ENCODE measurements at regions not wholly inside any gene's neighbourhood (a gene's known extent, or its start where the extent isn't known, plus 50 kb on each side); places are given as distances from the start of the nearest gene placed in this dataset.

GRCh38 chr2:118186110-118186857 is 98.0 kb downstream of the INSIG2 start:
- DNase-seq: peak; percentile 93

DNA sequence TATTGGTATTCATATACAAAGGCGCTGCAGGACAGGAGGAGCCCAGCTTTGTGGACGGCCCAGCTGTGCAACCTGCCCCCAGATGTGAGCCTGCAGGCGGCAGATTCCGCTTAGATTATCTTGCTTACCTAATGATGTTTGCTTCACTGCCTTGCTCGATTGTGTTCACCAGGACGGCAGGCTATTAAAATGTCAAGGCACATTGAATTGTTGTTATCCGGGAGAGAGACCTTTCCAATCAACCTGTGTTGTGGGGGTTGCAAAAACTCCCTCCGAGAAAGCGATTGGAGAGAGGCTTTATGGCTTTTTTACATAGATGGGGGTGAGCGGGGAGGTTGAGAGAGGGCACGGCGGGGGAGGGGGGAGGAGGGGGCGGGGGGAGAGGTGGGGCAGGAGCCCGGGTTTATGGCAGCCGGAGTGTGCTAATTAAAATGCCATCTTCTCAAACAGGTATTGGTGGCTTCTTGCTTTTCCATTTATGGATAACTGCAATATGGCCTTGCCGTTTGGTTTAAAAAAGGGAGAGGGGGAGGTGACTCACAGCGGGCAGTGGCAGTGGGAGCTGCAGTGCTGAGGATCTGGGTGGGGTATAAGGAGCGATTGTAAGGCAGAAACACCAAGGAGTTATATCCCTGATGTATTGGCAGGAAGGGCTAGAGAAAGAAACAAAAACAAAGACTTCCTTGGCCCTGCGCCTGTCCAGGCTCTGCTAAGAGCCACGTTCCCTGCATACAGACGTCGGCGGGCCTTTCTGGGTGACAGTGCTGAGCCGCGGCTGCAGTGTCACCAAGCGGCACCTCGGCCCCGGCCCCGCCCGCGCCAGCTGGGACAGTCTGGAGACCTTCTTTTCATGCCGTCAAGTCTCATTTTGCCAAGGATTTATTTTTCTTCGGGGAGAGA is 97.2 kb downstream of the INSIG2 start:
- DNase-seq: peak; percentile 78

DNA sequence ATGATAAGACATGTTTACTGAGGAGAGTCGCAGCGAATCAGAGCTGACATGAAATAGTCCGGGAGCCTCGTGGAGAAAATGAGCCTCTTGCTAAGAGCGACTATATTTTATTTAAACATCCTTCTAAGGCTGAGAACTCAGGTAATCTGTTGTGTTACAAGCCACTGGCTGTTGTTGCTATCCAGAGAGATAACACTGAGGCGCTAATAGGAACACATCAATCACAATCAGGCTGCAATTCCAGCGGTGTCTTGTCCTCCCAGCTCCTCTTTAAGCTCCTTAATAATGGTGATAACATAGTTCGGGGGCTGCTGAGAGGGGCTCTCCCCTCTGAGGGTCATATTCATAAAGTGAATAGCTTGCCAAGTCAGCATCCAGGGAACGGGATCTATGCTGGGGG is 95.1 kb downstream of the INSIG2 start:
- no peak for DNase-seq

DNA sequence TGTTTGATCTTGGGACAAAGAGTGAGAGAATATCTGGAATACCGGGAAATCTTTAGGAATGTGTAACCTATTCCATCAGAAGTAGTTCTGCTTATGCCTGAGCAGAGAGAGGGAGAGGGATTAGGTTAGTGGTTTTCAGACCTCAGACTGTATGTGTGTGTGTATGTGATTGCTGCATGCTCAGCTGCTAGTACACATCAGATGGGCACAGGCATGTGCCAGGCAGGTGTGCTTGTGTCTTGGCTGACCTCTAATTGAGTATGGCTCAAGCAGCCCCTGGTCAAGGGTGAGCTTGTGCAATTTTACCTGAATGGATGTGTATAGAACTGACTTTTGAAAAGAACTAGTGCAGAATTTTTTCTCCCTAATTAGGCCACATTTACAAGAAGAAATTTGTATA is 91.2 kb downstream of the INSIG2 start:
- peak; percentile 5 for DNase-seq

GRCh38 chr2:118177884-118178283 is 89.6 kb downstream of the INSIG2 start:
- no peak for DNase-seq

DNA sequence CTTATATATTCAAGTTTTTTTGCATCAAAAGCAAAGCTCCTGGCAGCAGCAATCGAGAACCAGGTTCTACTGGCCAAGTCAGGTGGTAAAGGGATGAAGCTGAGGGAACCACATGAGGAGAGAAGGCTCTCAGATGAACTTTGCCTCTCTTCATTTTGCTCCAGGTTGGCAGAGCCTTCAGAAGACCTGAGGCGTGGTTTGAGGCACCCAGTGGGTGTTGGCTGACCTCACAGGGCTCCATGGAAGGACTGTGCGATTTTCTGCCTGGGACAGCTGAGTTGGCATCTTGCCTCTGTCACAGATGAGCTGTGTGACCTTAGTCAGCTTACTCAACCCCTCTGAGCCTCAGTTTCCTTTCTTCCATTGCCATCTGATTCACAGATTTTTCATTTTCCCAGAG is 89.0 kb downstream of the INSIG2 start:
- no peak for DNase-seq

GRCh38 chr2:118176601-118177000 is 88.3 kb downstream of the INSIG2 start:
- DNase-seq: no peak

- no peak for DNase-seq
Observed at GRCh38 chr2:118171546-118171945, 83.3 kb downstream of the INSIG2 start.

GRCh38 chr2:118169359-118170005 is 81.2 kb downstream of the INSIG2 start:
- DNase-seq: no peak

DNA sequence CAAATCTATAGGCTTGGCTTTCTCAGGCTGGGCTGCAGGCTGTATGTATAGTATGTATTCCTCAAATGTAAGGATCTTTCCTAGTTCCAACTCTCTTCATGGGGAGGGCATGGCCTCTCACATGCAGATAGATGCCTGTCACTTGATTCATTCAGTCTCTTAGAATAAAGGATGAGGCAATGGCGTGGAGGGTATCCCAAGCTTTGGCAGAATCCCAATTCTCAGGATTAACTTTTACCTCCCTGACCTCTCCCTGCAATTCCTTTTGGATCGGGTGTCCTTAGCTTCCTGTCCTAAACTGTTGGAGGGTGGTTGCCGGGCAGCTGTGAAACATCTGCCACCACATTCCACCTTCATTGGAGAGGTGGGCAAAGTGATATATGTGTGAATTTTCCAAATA is 80.3 kb downstream of the INSIG2 start:
- peak; percentile 41 for DNase-seq

DNA sequence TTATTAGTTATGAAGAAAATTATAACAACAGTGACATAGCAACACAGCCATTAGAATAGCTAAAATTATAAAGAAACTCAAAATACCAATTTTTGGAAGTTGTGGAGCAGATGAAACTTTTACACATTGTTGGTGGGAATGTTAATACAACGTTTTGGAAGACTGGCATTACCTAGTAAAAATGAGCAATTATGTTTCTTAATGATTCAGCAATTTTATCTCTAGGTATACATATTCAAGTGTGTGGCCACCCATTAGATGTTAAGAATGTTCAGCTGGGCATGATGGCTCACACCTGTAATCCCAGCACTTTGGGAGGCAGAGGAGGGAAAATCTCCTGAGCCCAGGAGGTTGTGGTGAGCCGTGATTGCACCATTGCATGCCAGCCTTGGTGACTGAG is 78.8 kb downstream of the INSIG2 start:
- no peak for DNase-seq

DNA sequence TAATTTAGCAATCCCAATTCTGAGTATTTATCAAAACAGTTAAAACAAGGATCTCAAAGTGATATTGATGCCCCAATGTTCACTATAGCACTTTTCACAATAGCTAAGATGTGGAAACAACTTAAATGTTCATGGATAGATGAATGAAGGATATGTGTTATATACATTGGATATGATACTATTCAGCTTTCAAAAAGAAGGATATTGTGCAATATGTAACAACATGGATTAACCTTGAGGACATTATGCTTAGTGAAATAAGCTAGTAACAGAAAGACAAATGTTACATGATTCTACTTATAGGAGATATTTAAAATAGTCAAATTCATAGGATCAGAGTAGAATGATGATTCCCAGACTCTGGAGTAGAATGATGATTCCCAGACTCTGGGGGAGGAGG is 78.0 kb downstream of the INSIG2 start:
- no peak for DNase-seq

GRCh38 chr2:118165595-118165994 is 77.3 kb downstream of the INSIG2 start:
- DNase-seq: no peak
